OCI-LY3 (cell line): ENCODE measurements at regions not wholly inside any gene's neighbourhood (a gene's known extent, or its start where the extent isn't known, plus 50 kb on each side); places are given as distances from the start of the nearest gene placed in this dataset.

Source experiments
- EZH2phosphoT487 ChIP-seq: fragments of 200-600 bp; shearing (Covaris generic); IDR thresholded peaks from 2 replicates; pipeline ENCODE4 v1.6.1; 2018; ENCODE audit warnings: antibody characterized with exemption, mixed run types, low read depth
- TF ChIP-seq, protein P1 (sequence below): fragments of 200-600, 300-600 bp; sonication (generic); IDR thresholded peaks from 2 replicates; pipeline ENCODE4 v1.5.1; 2014; ENCODE audit warnings: antibody characterized with exemption, low read length, low read depth

DNA sequence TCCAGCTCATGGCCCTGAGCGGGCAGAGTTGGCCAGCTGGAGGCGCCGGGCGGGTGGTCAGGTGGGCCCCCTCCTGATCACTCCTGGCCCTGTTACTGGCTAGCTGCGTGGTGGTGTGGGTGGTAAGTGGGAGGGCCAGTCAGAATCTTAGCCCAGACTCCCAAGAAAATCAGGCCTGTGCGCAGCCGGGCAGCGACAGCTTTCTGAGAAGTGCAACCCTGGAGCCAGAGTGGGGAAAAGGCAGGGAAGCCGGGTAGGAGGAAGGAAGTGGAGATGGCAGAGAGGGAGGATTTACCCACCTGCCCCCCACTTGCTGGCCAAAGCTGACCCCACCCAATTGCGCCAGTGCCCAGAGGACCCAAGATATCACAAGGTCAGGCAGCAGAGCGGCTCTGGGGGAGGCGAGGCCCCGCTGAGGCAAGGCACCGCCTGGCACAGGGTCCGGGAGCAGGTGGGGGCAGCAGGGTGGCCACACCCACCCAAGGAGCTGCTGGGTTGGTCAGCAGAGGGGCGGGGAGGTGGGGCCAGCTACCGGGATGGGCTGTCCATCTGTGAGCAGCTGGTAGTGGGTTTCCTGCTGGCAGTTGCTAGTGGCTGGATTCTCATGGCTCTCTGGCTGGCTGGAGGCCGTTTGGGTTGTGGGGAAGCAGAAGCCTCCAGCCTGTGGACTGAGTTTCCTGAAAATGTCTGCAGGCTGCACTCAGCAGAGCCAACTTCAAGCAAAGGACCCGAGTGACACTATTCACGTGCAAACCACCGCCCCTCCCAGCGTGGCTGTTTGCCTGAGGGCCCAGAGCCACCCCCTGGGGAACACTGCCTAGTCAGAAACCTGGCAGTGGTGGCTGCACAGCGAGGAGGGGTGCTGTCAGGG, 196.4 kb downstream of the IGLL1 start:
- TF ChIP-seq, protein P1, sequence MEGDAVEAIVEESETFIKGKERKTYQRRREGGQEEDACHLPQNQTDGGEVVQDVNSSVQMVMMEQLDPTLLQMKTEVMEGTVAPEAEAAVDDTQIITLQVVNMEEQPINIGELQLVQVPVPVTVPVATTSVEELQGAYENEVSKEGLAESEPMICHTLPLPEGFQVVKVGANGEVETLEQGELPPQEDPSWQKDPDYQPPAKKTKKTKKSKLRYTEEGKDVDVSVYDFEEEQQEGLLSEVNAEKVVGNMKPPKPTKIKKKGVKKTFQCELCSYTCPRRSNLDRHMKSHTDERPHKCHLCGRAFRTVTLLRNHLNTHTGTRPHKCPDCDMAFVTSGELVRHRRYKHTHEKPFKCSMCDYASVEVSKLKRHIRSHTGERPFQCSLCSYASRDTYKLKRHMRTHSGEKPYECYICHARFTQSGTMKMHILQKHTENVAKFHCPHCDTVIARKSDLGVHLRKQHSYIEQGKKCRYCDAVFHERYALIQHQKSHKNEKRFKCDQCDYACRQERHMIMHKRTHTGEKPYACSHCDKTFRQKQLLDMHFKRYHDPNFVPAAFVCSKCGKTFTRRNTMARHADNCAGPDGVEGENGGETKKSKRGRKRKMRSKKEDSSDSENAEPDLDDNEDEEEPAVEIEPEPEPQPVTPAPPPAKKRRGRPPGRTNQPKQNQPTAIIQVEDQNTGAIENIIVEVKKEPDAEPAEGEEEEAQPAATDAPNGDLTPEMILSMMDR: no peak
- TF ChIP-seq EZH2phosphoT487: no peak
